GM12878 (cell line): ENCODE measurements at regions not wholly inside any gene's neighbourhood (a gene's known extent, or its start where the extent isn't known, plus 50 kb on each side); places are given as distances from the start of the nearest gene placed in this dataset.

ENCODE experiments used
- ATAC-seq: fragments of 200-7000 bp; cut with Tn5 transposase; 3 replicates; pipeline ENCODE4 v1.9.1; 2020; ENCODE audit warnings: mild to moderate bottlenecking, moderate library complexity
- BruUV-seq: library from RNA; stranded (reverse); fragments of 400-500 nt; replicated peaks from 2 replicates; lab custom pipeline; 2021; lab: Mats Ljungman, UMichigan
- CTCF ChIA-PET: fragments of 300-600 bp; sonication (Branson Sonifier 250); formaldehyde crosslinking; extraction: SDS; loops from one replicate; lab custom pipeline; 2021; ENCODE audit warnings: inconsistent platforms; lab: Yijun Ruan, JAX
- POLR2A ChIA-PET: fragments of 350-600 bp; formaldehyde crosslinking; extraction: SDS; loops from one replicate; lab custom pipeline; 2021; ENCODE audit warnings: inconsistent platforms; lab: Charles Lee
- RAD21 ChIA-PET: fragments of 300-600 bp; sonication (Branson Sonifier 250); formaldehyde crosslinking; loops from one replicate; lab custom pipeline; 2023; ENCODE audit warnings: antibody characterized with exemption; ENCODE audit not compliant: unreplicated experiment; lab: Charles Lee
- SMC1A ChIA-PET: fragments of 300-600 bp; sonication (Branson Sonifier 250); formaldehyde crosslinking; loops from one replicate; lab custom pipeline; 2023; ENCODE audit not compliant: unreplicated experiment, uncharacterized antibody; lab: Charles Lee
- DNase-seq: peaks from one replicate; pipeline ENCODE4 v3.0.0-alpha.2; 2011; ENCODE audit warnings: low read depth, low spot score
- FAIRE-seq: peaks from 3 replicates; lab custom pipeline; 2011; peaks lifted over from hg19 to GRCh38; lab: Jason Lieb, UNC
- H2AFZ ChIP-seq: 2 replicates; pipeline ENCODE4 v1.6.0; 2011; ENCODE audit warnings: low read depth, low read length, control low read depth; ENCODE audit not compliant: control insufficient read depth
- H3K27ac ChIP-seq: 2 replicates; pipeline ENCODE4 v1.5.1; 2011; ENCODE audit warnings: control low read depth; ENCODE audit not compliant: control insufficient read depth, insufficient read depth
- H3K27me3 ChIP-seq, 2 experiments: replicated peaks in 1 of 2; 2 replicates each; pipeline versions ENCODE4 v1.6.0 to v1.6.1; 2011; ENCODE audit warnings: low read length in 1 of 2; ENCODE audit not compliant: control insufficient read depth in 2 of 2, insufficient read depth in 2 of 2
- H3K36me3 ChIP-seq, 2 experiments: 2 replicates each; pipeline ENCODE4 v1.5.1; 2011; ENCODE audit warnings: low read length in 1 of 2; ENCODE audit not compliant: control insufficient read depth in 2 of 2, insufficient read depth in 2 of 2
- H3K4me1 ChIP-seq: 2 replicates; pipeline ENCODE4 v1.6.1; 2011; ENCODE audit warnings: mild to moderate bottlenecking, low read length, moderate library complexity, mixed read lengths; ENCODE audit not compliant: control insufficient read depth, insufficient read depth
- H3K4me2 ChIP-seq: 2 replicates; pipeline ENCODE4 v1.6.0; 2011; ENCODE audit warnings: control low read depth; ENCODE audit not compliant: control insufficient read depth, insufficient read depth
- H3K4me3 ChIP-seq: fragments of 200-600 bp; sonication (generic); 2 replicates; pipeline ENCODE4 v1.5.1; 2016
- H3K79me2 ChIP-seq: 2 replicates; pipeline ENCODE4 v1.6.0; 2011; ENCODE audit warnings: low read length; ENCODE audit not compliant: control insufficient read depth, insufficient read depth
- H3K9ac ChIP-seq: 2 replicates; pipeline ENCODE4 v1.8.0; 2011; ENCODE audit warnings: low read length, control low read depth, mixed read lengths; ENCODE audit not compliant: control insufficient read depth, insufficient read depth
- H3K9me3 ChIP-seq: replicated peaks from 3 replicates; pipeline ENCODE4 v1.5.1; 2011; ENCODE audit warnings: mild to moderate bottlenecking, low read length; ENCODE audit not compliant: control insufficient read depth, insufficient read depth
- H4K20me1 ChIP-seq: 2 replicates; pipeline ENCODE4 v1.6.0; 2011; ENCODE audit not compliant: control insufficient read depth, insufficient read depth
- CBFB ChIP-seq: IDR thresholded peaks from 2 replicates; pipeline ENCODE4 v1.6.1; 2016; ENCODE audit warnings: antibody characterized with exemption, low read depth
- MTA2 ChIP-seq: fragments of 450-650 bp; IDR thresholded peaks from 2 replicates; pipeline ENCODE4 v1.6.1; 2016; ENCODE audit warnings: low read depth, mild to moderate bottlenecking, moderate library complexity
- RUNX3 ChIP-seq: IDR thresholded peaks from 2 replicates; pipeline ENCODE4 v1.6.1; 2012; ENCODE audit warnings: low read length, inconsistent platforms
- SIX5 ChIP-seq: IDR thresholded peaks from 2 replicates; pipeline ENCODE4 v1.6.1; 2011; ENCODE audit warnings: mild to moderate bottlenecking, low read depth, low read length, moderate library complexity; ENCODE audit not compliant: severe bottlenecking
- SMAD1 ChIP-seq: fragments of 450-650 bp; IDR thresholded peaks from 2 replicates; pipeline ENCODE4 v1.6.1; 2018; ENCODE audit warnings: mild to moderate bottlenecking, low read depth; ENCODE audit not compliant: partially characterized antibody
- TCF3 ChIP-seq: IDR thresholded peaks from 2 replicates; pipeline ENCODE4 v1.6.1; 2012; ENCODE audit warnings: low read depth, mild to moderate bottlenecking, low read length, borderline replicate concordance; ENCODE audit not compliant: insufficient read depth
- YY1 ChIP-seq: IDR thresholded peaks from 2 replicates; pipeline ENCODE4 v1.6.1; 2011; ENCODE audit warnings: low read depth, mild to moderate bottlenecking, low read length
- ZBTB4 ChIP-seq: fragments of 450-650 bp; formaldehyde crosslinking; IDR thresholded peaks from 2 replicates; pipeline ENCODE4 v1.4.0; 2022; ENCODE audit warnings: mild to moderate bottlenecking, moderate library complexity
- WGBS: methylation state at CpG from one replicate; pipeline ENCODE4 v1.1.6; 2016; ENCODE audit warnings: low lambda C conversion rate; ENCODE audit not compliant: insufficient replicate concordance, insufficient coverage; ENCODE audit errors: missing lambda C conversion rate; 5-methylcytosine and 5-hydroxymethylcytosine counted together
- in situ Hi-C: fragments of 300-500 bp; cut with MboI; formaldehyde crosslinking; loops from 9 replicates; pipeline ENCODE4 v1.14.3; 2018; ENCODE audit warnings: mixed read lengths
- intact Hi-C: fragments of 100-400 bp; cut with micrococcal nuclease; formaldehyde crosslinking; loops from one replicate; pipeline ENCODE4 v1.14.2; 2022; ENCODE audit not compliant: unreplicated experiment

DNA sequence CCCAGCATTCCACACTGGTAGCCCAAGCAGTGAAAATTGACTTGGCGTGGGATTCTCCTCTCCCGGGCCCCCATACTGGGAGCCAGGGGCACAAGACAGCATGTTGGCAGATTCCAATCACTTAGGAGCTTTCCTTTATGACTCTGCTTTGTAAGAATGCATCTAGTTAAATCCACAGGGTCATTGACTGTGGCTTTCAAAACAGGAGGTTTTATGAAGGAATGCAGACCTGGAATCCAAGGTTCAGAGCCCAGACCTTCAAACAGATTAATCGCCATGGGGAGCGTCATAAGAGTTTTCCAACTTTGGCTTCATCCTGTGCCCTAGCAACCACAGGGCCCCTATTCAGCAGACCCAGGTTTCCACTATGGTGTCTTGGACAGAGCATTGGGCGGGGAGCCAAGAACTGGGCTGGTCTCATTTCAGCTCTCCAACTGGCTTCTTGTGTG, 76.4 kb upstream of the RMST start:
- WGBS: 88% methylated on average over 5 of the region's 5 CpGs
- no peak for TF ChIP-seq MTA2
- TF ChIP-seq TCF3: no peak
- no peak for TF ChIP-seq YY1
- no peak for TF ChIP-seq RUNX3
- TF ChIP-seq CBFB: no peak
- TF ChIP-seq SIX5: no peak
- TF ChIP-seq SMAD1: no peak
- TF ChIP-seq ZBTB4 (CRISPR knock-in tag): no peak
- CTCF ChIA-PET: no interaction called here
- no peaks in the 10 kb centered on the region for H3K79me2 ChIP-seq
- no peak overlapping the region for H3K9ac ChIP-seq
- intact Hi-C loops: no loop called here
- H4K20me1 ChIP-seq: no peaks in the 10 kb centered on the region
- no peaks in the 10 kb centered on the region for H3K27me3 ChIP-seq
- FAIRE-seq: no peak
- no peak overlapping the region for H3K4me2 ChIP-seq
- no peaks in the 10 kb centered on the region for H3K4me1 ChIP-seq
- in situ Hi-C loops: no loop called here
- POLR2A ChIA-PET: no interaction called here
- no TSS peak for BruUV-seq
- no peak overlapping the region for H2AFZ ChIP-seq
- SMC1A ChIA-PET: no interaction called here
- H3K27ac ChIP-seq: no peak overlapping the region
- no peaks in the 10 kb centered on the region for H3K36me3 ChIP-seq
- RAD21 ChIA-PET: no interaction called here
- no peak for DNase-seq
- no peak overlapping the region for H3K4me3 ChIP-seq
- no peak for ATAC-seq
- no peaks in the 10 kb centered on the region for H3K9me3 ChIP-seq
